ENCODE measurements at regions not wholly inside any gene's neighbourhood (a gene's known extent, or its start where the extent isn't known, plus 50 kb on each side); places are given as distances from the start of the nearest gene placed in this dataset.

DNA sequence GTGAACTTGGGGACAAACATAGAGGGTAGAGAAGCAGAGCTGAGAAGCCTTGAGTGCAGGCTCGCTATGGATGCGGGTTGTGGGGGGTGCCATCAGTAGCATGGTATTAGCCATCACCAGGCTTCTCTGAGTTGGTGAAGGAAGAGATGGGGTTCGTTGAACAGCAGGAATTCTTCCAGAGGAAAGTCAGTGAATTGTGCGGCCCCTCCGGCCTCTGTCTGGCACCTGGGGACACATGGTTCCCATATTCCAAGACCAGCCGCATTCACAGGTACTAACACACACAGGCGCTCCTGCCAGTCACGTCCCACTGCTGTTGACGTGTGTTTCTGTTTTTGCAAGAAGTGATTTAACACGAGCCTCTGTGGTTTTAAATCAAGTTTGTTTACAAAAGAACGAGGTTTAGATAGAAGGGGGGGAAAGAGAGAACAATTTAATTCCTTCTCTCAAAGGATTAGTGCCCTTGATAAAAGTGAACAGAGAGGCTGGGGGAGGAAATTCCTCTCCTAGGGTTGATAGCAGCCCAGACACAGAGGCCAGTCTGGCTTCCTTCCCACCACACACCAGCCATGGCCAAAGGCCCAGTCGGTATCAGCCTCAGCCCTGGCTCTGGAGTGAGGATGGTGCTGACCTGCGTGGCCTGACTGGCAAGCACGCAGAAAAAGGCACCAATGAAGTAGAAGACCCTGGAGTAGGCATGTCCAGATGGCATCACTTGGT is 252.6 kb upstream of the IGFBP3 start:
- DNase-seq: no peak

DNA sequence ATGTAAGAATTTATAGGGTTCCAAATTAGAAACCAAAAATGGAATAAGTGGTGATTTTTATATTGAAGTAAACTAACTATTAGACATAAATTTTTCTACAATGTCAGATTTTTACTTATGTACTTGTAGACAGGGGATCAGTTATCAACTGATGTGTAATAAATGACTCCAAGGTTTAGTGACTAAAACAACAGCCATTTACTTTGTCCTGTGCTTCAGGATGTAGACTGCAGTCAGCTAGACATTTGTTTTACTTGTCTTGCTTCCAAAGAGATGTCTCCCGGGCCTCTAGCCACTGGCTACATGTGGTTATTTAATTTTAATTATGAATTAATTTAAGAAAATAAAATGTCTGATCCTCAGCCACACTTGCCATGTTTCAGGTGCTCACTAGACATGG is 249.7 kb upstream of the IGFBP3 start:
- DNase-seq: no peak

DNA sequence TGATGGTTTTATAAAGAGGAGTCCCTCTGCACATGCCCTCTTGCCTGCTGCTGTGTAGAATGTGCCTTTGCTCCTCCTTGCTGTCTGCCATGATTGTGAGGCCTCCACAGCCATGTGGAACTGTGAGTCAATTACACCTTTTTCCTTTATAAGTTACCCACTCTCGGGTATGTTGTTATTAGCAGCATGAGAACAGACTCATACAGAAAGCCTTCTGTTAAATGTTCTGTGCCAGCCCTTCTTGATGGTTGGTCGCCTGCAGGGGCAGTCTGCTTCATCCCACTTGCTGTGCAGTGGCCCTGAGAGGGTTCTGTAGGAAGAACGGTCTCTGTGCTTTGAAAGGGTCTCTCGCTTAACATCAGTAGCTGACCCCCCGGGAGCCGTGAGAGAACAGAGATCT is 248.9 kb upstream of the IGFBP3 start:
- no peak for DNase-seq

DNA sequence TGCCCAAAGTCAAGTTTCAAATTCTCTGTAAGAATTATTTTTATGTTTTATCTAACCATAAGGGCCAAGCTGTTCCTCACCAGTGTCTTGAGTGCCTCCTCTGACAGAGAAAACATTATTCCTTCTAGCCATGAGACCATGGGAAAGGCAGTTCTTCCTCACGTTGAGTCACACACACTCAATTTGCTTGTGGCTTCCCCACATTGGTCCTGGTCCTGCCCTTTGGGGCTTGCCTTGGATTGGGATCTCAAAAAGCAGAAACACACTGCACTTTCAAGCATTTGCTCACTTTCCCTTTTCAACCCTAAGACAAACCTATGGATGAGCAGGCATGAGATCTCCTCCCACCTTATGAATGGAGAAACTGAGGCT is 248.3 kb upstream of the IGFBP3 start:
- no peak for DNase-seq

DNA sequence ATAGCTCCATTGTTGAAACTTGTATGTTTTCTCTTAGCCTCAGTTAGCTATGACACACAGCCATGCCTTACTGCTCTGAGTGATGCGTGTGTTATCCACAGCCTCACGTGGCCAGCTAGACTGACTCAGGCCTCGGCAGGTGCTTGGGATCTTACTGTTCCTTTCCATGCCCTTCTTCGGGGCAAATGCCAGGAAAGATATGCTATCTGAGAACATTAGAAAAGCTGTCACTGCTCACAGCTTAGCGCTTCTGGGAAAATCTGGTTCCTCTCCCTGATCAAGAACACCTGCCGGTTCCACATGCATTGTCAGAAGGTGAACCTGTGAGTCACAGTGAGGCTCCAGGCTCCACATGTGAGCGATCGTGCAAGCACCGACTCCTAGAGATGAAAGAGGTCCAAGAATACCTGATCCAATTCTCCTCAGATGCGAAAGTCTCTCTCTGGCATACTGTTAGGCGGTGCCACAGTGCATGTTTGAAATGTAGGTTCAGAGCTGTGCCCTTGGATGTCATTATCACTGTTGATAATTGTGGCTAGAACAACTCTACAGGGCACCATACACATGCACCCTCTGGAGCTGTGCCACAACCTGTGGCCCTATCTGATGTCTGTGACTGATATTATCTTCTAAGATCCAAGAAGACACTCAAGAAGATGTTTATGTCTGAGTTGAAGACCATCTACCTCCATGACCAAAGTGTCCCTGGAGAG is 247.8 kb upstream of the IGFBP3 start:
- DNase-seq: no peak

DNA sequence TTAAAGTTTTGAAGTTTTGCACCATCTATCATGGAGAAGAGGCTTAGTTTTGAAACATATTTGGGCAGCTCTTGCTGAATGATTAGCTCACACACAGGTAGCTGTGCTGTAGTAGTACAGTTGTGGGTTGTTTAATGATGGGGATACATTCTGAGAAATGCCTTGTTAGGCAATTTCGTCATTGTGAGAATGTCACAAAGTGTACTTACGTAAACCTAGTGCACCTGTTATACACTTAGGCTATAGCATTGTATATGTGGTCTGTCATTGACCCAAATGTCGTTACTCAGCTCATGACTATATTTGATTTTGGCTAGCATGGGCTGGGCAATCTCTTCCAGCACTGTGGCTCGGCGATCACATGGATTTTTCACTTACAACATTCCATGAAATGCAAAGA is 247.2 kb upstream of the IGFBP3 start:
- DNase-seq: no peak

DNA sequence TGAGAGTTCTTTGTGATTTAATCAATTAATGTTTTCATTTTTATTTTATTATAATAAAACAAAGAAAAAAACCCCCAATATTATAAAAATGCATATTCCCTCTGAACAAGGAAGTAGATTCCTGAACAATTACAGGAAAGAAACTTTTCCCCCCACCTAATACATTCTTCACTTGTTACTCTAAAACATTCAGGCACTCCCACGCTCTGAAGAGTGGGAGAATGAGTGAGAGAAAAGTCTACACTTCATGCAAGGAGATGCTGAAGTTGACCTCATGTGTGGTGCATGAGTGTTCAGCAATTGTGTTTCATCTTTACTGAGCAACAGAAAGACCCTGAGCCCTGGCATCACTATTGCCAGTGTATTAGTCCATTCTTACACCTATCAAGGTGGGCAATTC is 244.2 kb upstream of the IGFBP3 start:
- no peak for DNase-seq

DNA sequence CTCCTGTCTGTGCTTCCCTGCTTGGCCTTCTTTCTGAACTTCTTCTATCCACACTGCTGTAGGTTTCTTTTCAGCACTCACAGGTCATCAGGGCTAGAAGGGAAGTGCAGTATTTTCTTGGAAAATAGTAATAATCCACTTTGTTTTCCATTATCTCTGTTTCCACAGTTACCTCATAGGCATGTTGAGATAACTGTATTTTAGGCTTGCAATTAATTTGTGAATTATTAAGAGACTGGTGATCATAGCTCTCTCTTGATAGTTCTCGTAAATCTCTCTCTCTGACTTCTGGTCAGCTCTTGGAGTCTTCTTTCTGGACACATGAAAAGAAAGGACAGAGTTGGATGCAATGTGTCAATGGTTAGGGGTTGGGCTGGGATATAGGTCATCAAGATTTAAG is 243.6 kb upstream of the IGFBP3 start:
- DNase-seq: no peak

DNA sequence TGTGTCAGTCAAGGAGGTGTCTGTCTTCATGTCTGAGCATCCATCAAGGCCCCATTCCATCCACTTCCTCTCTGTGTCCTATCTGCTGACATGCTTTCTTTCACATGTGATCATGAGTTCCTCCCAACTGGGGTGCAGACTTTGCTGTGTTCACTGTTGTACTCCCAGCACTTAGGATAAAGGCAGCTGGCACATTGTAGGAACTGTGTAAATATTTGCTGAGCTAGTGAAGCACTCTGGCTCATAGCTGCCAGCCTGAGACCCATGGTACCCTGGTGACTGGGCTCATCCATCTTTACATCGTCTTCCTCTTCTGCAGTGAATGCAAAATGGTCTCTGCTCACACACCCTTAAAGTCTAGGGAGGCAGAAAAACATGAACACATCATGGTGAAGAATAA is 242.2 kb upstream of the IGFBP3 start:
- no peak for DNase-seq

DNA sequence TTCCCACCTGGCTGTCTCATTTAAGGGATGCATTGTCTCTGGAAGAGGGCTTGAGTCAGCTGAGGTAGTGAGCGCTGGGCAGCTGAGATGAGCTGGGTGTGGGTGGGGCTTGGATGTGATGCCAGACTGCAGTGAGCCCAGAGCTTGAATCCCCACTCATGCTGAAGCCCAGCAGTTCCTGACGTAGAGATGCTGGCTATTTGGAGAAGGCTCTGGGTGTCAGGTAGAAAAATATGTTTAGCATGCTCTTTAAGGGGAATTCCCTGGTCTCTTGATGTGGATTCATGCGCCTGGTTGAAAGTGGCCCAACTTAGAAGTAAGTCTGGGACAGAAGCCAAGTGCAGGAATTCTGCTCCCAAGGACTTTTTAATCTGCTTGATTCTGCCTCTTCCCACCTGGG is 241.5 kb upstream of the IGFBP3 start:
- DNase-seq: no peak

DNA sequence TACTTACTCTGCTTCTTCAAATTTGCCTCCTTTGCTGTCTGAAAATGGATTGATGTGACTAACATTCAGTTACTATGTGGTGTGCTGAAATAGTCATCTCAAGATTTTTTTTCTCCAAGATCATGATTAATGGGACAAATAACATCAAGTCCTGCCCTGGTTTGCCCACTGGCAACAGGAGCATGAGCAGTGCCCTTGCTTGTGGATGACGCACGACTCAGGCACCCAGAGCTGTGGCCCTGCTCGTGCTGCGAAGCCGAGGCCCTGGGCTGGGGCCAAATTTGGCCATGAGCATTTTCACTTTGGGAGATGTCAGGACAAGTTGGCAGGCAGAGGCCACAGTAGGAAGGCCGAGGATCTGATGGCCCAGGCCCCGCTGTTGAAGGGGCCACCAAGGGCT is 239.8 kb upstream of the IGFBP3 start:
- no peak for DNase-seq

DNA sequence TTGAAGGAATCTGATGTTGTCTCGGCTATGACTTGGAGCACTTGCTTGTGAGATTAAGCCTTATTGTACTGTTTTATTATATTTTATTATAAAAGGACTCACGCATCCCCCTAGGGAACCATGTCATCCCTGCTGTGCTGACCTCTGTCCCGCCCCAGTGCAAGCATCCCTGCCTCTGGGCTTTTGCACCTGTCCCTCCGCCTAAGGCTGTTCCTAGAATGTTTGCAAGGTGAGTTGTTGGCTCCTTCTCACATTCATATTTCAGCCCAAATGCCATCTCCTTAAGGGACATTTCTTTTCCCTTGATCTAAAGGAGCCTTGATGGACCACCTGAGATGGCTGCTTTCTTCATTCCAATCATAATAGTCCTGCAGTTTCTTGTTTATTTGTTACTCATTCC is 236.9 kb upstream of the IGFBP3 start:
- no peak for DNase-seq

DNA sequence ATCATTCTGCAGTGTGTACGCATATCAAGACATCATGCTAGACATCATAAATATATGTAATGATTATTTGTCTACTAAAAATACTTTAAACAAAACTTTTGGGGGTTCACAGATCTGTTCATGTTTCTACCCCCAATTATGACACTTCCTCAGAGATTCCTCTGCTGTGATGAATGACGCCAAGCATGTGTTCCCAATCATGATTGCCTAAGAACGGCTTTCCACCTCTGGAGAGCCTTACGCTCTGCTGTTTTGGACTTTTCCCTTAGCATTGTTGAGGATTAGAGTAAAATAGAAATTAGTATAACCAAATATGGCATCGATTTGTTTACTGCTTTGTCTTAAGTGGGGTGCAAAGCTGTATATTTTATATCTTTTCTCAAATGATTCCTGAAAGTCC is 236.3 kb upstream of the IGFBP3 start:
- no peak for DNase-seq

DNA sequence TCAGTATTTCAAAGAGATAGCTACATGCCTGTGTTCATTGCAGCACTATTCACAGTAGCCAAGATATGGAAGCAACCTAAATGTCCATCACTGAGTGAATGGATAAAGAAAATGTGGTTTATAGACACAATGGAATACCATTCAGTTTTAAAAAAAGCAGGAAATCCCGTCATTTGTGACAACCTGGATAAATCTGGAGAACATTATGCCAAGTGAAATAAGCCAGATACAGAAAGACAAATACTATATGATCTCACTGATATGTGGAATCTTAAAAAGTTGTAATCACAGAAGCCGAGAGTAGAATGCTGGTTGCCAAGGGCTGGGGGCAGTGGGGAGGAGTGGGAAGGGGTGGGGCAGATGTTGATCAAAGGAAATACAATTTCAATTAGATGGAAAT is 235.8 kb upstream of the IGFBP3 start:
- DNase-seq: no peak

DNA sequence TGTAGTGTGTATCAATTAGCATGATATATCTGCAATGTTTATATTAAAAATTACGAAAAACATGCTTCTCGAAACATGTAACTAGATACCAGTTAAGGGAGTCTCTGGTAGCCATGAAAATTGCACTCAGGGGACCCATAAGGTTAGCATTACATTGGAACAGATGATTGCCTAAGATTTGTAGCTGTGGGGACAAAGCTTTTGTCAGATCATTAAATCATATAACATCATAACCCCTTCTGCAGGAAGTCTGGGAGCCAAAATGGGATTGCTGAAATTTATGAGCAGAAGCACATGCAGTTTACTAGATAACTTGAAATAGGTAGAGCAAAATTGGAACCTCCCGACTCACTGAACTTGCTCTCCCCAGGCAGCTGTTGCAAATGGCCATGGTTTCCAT is 235.0 kb upstream of the IGFBP3 start:
- DNase-seq: no peak

DNA sequence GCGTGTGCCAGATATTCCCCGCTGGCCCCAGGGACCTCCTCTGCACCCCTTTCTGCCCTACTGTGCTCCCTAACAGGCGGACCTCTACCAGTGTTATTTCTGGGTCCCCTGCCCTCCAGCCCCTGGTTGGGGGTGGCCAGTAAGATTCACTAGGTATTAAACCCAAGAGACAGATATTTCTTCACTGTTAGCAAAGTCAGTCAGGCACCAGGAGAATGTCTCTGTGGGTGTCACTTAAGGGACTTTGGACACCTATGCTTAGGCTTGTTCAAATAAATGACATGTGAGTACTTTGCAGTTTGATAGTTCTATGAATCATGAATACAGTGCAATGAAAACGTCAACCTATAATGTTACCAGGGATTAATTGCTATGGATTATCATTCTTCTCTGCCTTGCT is 234.3 kb upstream of the IGFBP3 start:
- no peak for DNase-seq

DNA sequence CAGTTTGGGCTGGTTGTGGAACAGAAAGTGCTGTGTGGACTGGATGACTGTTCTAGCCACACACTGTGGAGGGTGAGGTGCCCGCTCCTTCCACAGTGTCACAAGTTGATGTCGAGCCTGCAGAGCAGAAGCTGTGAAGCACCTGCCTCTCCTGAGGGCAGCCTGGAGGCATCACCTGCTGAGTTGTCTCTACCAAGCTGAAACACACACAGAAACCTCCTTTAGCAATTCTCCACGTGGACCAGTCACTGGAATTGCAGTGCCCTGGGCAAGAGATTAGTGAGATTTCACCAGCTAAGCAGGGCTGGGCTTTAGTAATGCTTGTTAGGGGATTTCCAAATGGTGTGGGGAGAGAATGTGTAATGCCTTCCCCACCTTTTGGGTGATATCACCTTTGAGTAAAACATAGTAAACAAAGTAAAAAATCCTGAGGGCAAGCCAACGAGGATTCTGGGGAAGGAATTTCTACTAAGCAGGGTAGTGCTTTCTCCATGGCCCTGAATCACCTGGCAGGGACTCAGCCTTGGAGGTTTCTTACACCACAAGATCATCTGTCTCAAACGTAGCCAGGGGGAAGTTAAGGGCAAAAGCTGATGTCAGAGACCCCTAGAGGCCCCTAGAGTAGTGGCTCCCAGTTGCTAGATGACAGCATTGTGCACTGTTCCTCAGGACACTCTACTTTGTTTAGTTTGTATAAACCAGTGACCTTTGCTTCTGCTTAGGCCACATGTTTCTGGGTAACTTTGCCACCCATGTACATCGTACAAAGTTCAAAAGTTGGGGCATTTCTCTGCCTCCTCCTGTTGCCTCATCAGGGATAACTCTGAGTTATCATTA is 233.1 kb upstream of the IGFBP3 start:
- DNase-seq: no peak

DNA sequence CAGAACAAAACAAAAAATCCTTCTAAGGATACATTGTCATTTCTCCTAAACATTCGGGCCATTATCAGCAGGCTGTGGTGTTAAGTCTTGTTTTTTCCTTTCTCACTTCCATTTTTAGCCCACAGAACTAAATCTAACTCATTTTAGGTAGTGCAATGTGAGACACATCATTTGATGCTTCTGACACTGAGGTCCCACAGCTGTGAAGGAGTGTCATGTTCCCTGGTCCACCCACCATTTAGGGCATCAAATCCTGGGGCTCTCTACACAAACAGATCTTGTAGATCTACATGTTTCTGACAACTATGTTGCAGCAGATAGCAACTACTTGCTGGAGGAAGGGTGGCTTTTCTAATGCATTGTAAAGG is 232.5 kb upstream of the IGFBP3 start:
- no peak for DNase-seq

DNA sequence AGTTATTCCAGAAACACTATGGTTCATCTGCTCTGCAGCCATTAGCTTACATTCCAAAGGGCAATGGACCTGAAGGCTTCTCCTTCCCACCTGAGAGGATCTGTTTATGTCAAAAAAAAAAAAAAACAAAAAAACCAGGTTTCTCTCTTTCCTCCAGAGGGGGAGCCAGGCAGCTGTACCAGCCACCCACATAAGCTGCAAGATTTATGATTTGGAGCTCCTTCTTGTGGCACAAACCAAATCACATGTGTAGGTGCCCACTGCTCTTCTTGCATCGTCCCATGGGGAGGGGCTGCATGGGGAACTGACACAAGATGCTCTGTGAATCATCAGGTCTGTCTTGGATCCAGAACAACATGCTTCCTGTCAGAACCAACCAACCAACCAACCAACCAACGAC is 231.6 kb upstream of the IGFBP3 start:
- no peak for DNase-seq

DNA sequence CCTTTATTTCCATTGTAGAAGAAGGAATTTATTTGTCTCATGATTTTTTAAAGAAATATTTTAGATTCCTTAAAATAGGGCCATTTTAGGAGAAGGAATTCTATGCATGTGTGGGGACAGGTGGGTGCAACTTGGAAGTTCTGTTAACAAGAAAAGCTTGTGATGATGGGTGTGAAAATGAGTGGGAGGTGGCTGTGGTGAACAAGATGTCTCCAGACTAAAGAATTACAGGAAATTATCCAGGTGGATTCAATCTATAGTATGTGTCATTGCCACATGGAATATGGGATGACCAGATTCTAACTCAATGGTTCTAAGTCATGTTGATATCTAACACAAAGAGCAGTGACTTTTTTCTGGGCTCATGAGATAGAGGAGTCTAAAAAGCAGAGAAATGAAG is 229.6 kb upstream of the IGFBP3 start:
- DNase-seq: no peak

DNA sequence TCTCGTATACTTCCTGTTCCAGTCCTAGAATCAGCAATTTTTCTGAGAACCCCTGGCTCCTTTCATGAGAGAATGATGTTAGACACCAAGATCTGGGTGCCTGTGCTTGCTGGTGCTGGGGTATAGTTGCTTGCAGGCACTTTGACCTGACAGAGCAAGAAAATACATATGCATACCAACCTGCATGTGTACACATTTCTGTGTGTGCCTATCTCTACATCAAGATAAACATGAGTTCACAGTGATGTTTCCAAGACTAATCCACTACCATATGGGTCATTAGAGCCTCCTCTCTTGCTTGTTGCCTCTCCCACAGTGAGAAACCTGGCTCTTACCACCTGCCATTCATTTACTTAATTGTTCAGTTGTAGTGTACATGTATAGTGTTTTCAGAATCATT is 229.1 kb upstream of the IGFBP3 start:
- no peak for DNase-seq

DNA sequence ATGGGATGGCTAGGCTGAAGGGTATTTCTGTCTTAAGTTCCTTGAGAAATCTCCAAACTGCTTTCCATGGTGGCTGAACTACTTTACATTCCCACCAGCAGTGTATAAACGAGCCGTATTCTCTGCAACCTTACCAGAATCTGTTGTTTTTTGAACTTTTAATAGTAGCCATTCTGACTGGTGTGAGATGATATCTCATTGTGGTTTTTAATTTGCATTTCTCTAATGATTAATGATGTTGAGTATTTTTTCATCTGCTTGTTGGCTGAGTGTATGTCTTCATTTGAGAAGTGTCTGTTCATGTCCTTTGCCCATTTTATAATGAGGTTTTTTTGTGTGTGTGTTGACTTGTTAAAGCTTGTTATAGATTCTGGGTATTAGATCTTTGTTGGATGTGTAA is 226.8 kb upstream of the IGFBP3 start:
- no peak for DNase-seq

DNA sequence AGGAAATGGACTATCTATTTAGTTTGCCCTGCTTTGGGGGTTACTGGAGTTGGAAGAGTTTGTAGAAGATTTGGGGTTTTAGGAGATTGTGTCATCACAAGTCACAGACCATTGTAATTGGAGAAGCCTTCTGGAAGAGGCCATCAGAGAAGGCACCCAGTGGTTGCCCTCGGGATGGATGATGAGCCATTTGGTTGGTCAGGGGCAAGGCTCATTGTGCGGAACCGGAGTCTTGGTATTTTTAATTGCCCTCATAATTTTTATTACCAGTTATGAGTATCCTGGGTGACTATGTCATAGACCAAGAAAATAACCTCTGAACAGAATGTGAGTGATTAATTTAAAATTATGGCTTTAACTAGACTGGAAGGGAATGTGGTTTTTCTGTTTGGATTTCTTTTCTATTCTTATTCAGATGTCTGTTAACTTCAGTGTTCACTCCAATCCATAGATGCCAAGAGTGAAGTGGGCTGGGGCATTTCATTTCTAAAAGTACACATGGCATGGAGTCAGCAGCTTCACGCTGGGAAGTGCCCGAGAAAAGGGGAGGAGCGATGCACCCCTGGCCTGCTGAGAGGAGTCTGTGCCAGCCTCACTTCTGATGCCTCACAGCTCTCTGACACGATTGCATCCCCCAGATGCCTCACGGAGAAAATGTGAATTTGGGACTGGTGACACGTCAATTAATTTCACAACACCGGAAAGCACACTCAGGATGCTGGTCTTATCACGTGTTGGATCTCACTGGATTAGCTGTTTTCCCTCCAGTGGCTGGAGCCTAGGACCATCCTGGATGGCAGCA is 225.6 kb upstream of the IGFBP3 start:
- DNase-seq: no peak

Measured in CD4-positive, alpha-beta T cell treated with Interleukin-15 for 1 hour (primary cell).